BLaER1 treated with 17β-estradiol and CSF1 and Interleukin-3, amounts not matched to agents 10 nM and 100 nM (cell line): ENCODE measurements at regions not wholly inside any gene's neighbourhood (a gene's known extent, or its start where the extent isn't known, plus 50 kb on each side); places are given as distances from the start of the nearest gene placed in this dataset.
"Not testable (repeated sequence)": the region's sequence is repeated elsewhere in the genome, so short reads cannot be mapped to it uniquely, and the experiment has no call there.

Experiments used
- H3K27ac ChIP-seq, 11 experiments: shearing (Covaris generic); formaldehyde crosslinking; 2 replicates each; pipeline ENCODE4 v1.8.1; 2022
- H3K27me3 ChIP-seq, 11 experiments: shearing (Covaris generic); formaldehyde crosslinking; 2 replicates each; pipeline ENCODE4 v1.8.1; 2022
- H3K36me3 ChIP-seq, 11 experiments: shearing (Covaris generic); formaldehyde crosslinking; 2 replicates each; pipeline ENCODE4 v1.8.1; 2022
- H3K4me1 ChIP-seq, 10 experiments: shearing (Covaris generic); formaldehyde crosslinking; 2 replicates each; pipeline ENCODE4 v1.8.1; 2022
- H3K4me2 ChIP-seq, 11 experiments: shearing (Covaris generic); formaldehyde crosslinking; 2 replicates each; pipeline ENCODE4 v1.8.1; 2022
- H3K4me3 ChIP-seq, 10 experiments: shearing (Covaris generic); formaldehyde crosslinking; 2 replicates each; pipeline ENCODE4 v1.8.1; 2022
- H3K9ac ChIP-seq, 11 experiments: shearing (Covaris generic); formaldehyde crosslinking; 2 replicates each; pipeline ENCODE4 v1.8.1; 2022
- H3K9me3 ChIP-seq, 11 experiments: shearing (Covaris generic); formaldehyde crosslinking; replicated peaks in 1 of 11; 2 replicates each; pipeline ENCODE4 v1.8.1; 2022
- H4K20me1 ChIP-seq, 11 experiments: shearing (Covaris generic); formaldehyde crosslinking; 2 replicates each; pipeline ENCODE4 v1.8.1; 2022
- Cebpa-rat ChIP-seq, 11 experiments: shearing (Covaris generic); IDR thresholded peaks; 2 replicates each; pipeline ENCODE4 v1.8.1; 2022

DNA sequence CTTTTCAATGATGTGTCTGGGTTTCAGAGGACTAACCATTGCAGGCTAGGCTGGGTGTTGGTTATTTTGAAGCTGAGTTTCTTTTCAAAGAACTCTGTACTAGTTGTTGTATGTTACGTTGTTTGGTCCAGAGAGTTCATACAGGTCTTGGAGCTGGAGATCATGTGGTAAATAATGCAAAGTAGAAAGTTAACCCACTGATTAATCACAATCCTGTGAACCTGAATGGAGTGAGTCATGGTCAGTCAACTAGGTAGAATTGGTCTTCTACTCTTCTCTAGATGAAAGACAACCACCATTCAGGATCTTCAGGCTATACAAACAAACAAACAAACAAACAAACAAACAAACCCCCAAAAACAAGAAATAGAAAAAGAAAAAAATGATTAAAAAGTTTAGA, 388.9 kb upstream of the ACTBL2 start:
- H3K4me2 ChIP-seq: no peak overlapping the region
- H4K20me1 ChIP-seq: no peaks in the 10 kb centered on the region
- H3K4me1 ChIP-seq: no peaks in the 10 kb centered on the region
- H3K27ac ChIP-seq: no peak overlapping the region
- H3K9me3 ChIP-seq: no peaks in the 10 kb centered on the region; a peak in 1 of 22 replicates
- H3K9ac ChIP-seq: no peak overlapping the region
- no peaks in the 10 kb centered on the region for H3K36me3 ChIP-seq
- H3K27me3 ChIP-seq: no peaks in the 10 kb centered on the region
- no peak overlapping the region for H3K4me3 ChIP-seq
- TF ChIP-seq Cebpa-rat (IDR thresholded peaks at IDR 0.05): no peak

DNA sequence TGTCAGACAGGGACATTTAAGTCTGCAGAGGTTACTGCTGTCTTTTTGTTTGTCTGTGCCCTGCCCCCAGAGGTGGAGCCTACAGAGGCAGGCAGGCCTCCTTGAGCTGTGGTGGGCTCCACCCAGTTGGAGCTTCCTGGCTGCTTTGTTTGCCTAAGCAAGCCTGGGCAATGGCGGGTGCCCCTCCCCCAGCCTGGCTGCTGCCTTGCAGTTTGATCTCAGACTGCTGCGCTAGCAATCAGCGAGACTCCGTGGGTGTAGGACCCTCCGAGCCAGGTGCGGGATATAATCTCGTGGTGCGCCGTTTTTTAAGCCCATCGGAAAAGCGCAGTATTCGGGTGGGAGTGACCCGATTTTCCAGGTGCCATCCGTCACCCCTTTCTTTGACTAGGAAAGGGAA, 387.7 kb upstream of the ACTBL2 start:
- H3K36me3 ChIP-seq, H3K4me1 ChIP-seq, H3K27ac ChIP-seq, H4K20me1 ChIP-seq, H3K27me3 ChIP-seq, H3K4me3 ChIP-seq, H3K4me2 ChIP-seq, H3K9ac ChIP-seq, H3K9me3 ChIP-seq: not testable (repeated sequence)

DNA sequence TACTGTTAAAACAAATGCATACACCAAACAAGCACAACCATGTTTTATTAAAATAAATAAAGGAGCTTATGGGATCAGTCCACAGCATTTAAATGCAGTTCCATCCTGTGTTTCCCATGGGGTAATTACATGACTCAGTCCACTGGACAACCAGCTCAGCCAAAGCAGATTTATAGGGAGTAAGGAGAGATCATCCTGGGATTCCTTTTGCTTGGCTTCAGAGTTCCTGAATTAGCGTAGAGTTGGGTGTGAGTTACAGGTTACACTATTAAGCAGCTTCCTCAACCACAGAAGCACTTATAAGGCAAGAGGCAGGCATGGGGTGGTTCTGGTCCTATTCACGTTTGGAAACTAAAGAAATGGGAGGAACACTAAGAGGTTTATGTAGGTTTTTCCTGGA, 381.1 kb upstream of the ACTBL2 start:
- Histone ChIP-seq H3K36me3 (no peaks in the 10 kb centered on the region), H3K27ac (no peak overlapping the region), H3K27me3 (no peaks in the 10 kb centered on the region), H3K4me1 (no peaks in the 10 kb centered on the region), H3K9me3 (peaks cover 0 to 11% (median 0%) of the 10 kb centered on the region in 11 experiments; a peak in 1 of 22 replicates), H3K4me2 (no peak overlapping the region), H3K9ac (no peak overlapping the region), H3K4me3 (no peak overlapping the region), H4K20me1 (no peaks in the 10 kb centered on the region)
- TF ChIP-seq Cebpa-rat (IDR thresholded peaks at IDR 0.05): no peak

DNA sequence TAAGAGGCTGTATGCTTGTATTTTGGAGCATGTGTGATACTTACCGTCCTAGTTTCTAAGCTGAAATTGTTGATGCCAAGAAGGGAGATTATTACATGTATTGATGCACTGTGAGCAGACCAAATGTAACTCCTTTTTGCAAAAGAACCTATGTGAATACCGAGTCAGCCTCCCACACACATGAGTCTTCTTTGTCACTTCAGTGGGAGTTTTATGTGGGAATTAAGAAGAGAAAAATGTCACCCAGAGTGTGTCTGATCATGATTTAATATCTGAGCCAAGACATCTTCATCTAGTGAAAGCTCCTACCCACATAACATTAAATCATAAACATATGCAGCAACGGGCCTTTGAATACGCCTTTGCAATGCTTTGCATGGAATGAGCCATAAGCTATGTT, 380.3 kb upstream of the ACTBL2 start:
- Histone ChIP-seq H3K4me3 (no peak overlapping the region), H3K4me1 (no peaks in the 10 kb centered on the region), H3K9me3 (peaks cover 0 to 11% (median 0%) of the 10 kb centered on the region in 11 experiments; a peak in 1 of 22 replicates), H3K4me2 (no peak overlapping the region), H3K27ac (no peak overlapping the region), H3K27me3 (no peaks in the 10 kb centered on the region), H4K20me1 (no peaks in the 10 kb centered on the region), H3K36me3 (no peaks in the 10 kb centered on the region), H3K9ac (no peak overlapping the region)
- no peak for TF ChIP-seq Cebpa-rat (IDR thresholded peaks at IDR 0.05)

DNA sequence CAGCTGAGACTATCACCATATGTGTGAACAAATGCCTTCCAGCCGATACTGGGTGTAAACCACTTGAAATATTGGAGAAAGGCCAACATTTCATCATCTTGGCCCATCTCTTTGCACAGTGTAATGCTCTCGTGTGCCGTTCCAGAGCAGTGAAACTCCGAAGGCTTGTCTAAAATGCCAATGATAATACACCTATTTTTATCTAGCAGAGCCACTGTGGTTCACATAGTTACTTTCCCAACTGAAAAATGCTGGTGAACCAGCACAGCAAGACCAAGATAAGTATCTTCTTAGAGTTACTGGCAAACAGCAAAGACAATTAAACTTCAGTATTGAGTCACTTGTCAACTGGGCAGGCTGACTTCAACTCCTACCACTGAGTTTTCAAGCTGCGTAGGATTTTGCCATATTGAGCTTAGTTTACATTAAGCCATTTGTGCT, 379.9 kb upstream of the ACTBL2 start:
- Histone ChIP-seq H4K20me1 (no peaks in the 10 kb centered on the region), H3K27me3 (no peaks in the 10 kb centered on the region), H3K9me3 (peaks cover 0 to 11% (median 0%) of the 10 kb centered on the region in 11 experiments; a peak in 1 of 22 replicates), H3K4me3 (no peak overlapping the region), H3K4me1 (no peaks in the 10 kb centered on the region), H3K36me3 (no peaks in the 10 kb centered on the region), H3K9ac (no peak overlapping the region), H3K4me2 (no peak overlapping the region), H3K27ac (no peak overlapping the region)
- TF ChIP-seq Cebpa-rat (IDR thresholded peaks at IDR 0.05): no peak

DNA sequence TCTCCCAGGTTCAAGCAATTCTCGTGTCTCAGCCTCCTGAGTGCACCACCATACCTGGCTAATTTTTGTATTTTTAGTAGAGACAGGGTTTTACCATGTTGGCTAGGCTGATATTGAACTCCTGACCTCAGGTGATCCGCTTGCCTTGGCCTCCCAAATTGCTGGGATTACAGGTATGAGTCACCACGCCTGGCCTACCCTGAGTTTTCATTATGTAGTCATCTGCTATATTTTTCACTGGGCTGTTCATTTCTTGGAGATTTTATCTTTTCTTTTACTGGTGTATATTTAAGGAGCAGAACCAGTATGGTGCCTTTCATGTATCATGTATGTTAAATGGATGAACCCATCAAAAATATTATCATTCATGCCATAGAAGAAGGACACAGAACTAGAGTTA, 377.0 kb upstream of the ACTBL2 start:
- Histone ChIP-seq H3K4me2 (no peak overlapping the region), H3K9me3 (peaks cover 0 to 11% (median 0%) of the 10 kb centered on the region in 11 experiments; a peak in 1 of 22 replicates), H3K36me3 (no peaks in the 10 kb centered on the region), H3K27ac (no peak overlapping the region), H3K4me3 (no peak overlapping the region), H4K20me1 (no peaks in the 10 kb centered on the region), H3K9ac (no peak overlapping the region), H3K4me1 (no peaks in the 10 kb centered on the region), H3K27me3 (no peaks in the 10 kb centered on the region)
- TF ChIP-seq Cebpa-rat (IDR thresholded peaks at IDR 0.05): no peak

DNA sequence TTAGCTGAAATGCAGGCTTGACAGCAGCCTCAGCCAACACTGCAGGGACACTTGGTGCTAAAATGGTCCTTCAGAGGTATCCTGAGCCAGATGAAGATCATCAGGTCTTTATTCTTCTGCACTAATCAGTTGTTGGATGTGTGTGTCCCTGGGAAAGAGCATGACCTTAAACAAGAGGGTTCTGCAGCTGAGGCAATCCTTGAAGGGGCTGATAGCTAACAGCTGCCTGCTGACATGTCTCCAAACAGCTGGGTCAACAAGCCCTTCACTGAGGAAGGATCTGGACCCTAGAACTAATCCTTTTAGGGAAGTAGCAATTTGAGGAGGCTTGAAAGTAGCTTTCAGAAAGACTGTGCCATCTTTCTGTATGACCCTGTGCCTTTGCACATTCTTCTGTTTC, 376.3 kb upstream of the ACTBL2 start:
- H3K27ac ChIP-seq: no peak overlapping the region
- no peaks in the 10 kb centered on the region for H3K4me1 ChIP-seq
- no peak for TF ChIP-seq Cebpa-rat (IDR thresholded peaks at IDR 0.05)
- no peak overlapping the region for H3K4me2 ChIP-seq
- peaks cover 0 to 11% (median 0%) of the 10 kb centered on the region in 11 experiments; a peak in 1 of 22 replicates for H3K9me3 ChIP-seq
- H3K9ac ChIP-seq: no peak overlapping the region
- no peak overlapping the region for H3K4me3 ChIP-seq
- no peaks in the 10 kb centered on the region for H3K36me3 ChIP-seq
- H3K27me3 ChIP-seq: no peaks in the 10 kb centered on the region
- no peaks in the 10 kb centered on the region for H4K20me1 ChIP-seq

DNA sequence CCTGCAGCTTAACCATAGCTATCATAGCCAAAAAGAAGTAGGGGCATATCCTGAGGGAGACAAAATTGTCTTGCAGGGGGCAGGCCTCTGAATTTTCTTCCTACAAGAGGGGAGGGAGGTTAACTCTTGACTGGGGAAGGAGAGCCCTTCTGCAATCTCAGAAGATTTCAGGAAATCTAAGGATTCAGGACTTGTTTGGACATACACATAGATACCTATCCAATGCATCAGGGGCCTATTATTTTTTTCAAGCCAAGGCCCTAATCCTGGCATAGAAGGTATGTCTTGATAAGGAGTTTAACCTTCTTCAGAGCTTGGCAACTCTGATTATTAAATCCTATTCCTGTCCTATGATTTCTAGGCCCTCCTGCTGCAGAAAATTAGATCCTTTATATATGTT, 375.1 kb upstream of the ACTBL2 start:
- Histone ChIP-seq H3K9me3 (peaks cover 0 to 11% (median 0%) of the 10 kb centered on the region in 11 experiments; a peak in 1 of 22 replicates), H3K4me3 (no peak overlapping the region), H3K27me3 (no peaks in the 10 kb centered on the region), H3K4me2 (no peak overlapping the region), H3K4me1 (no peaks in the 10 kb centered on the region), H3K9ac (no peak overlapping the region), H3K27ac (no peak overlapping the region), H3K36me3 (no peaks in the 10 kb centered on the region), H4K20me1 (no peaks in the 10 kb centered on the region)
- no peak for TF ChIP-seq Cebpa-rat (IDR thresholded peaks at IDR 0.05)

DNA sequence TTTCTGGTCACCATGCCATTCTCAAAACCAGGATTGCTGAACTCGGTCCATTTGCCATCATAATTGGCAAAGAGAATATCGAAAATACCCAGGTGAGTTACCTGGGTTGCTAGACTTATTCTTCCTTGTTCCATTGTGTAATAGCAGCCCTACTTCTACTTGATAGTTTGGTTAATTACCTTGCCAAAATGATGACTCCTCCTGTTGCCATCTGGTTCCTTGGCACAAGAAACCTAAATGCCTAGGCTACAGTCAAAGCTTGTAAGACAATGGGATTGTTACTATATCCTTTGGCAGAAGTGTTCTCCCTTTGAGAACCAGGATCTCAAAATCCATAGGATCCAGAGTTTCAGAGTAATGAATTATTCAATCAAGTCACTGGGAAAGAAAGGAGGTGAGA, 373.2 kb upstream of the ACTBL2 start:
- Histone ChIP-seq H3K4me2 (no peak overlapping the region), H3K27me3 (no peaks in the 10 kb centered on the region), H3K9ac (no peak overlapping the region), H3K4me3 (no peak overlapping the region), H3K9me3 (no peaks in the 10 kb centered on the region), H3K4me1 (no peaks in the 10 kb centered on the region), H4K20me1 (no peaks in the 10 kb centered on the region), H3K36me3 (no peaks in the 10 kb centered on the region), H3K27ac (no peak overlapping the region)
- TF ChIP-seq Cebpa-rat (IDR thresholded peaks at IDR 0.05): no peak

DNA sequence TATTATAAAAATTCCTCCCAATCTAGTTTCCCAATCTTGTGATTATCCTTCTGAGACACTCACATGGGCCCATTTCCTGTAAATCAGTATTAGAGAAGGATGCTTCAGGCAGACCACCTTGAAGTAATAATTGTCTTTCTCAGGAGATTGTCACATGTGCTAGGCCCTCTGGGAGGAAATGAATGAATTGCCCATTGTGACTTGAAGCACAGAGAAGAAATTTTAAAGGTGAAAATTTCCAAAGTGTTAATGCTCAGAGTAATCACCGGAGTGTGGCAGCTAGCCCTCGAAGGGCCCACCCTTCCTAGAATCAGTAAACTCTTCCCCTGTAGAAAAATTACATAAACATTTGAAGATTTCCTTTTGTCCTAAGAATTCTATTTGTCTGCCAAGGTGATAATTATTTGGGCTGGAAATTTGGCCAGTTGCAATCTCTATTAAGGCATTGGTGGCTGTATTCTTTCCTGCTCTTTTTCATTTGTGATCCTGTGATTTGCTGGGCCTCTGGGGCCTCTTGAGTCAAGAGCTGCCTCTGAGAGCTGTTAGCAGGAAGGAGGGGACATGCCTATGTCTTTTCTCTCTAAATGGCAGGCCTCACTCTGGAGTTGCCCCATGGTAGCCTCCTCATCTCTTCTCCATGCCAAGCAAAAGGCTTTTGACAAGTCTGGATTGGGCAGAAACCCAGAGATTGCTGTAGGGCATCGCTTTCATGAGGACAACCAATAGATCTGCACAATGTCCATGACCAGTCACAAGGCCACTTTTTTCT, 371.5 kb upstream of the ACTBL2 start:
- Histone ChIP-seq H3K9me3 (no peaks in the 10 kb centered on the region), H3K27ac (no peak overlapping the region), H3K4me3 (no peak overlapping the region), H3K36me3 (no peaks in the 10 kb centered on the region), H3K4me2 (no peak overlapping the region), H3K27me3 (no peaks in the 10 kb centered on the region), H4K20me1 (no peaks in the 10 kb centered on the region), H3K4me1 (no peaks in the 10 kb centered on the region), H3K9ac (no peak overlapping the region)
- no peak for TF ChIP-seq Cebpa-rat (IDR thresholded peaks at IDR 0.05)
